Loucy (cell line): ENCODE measurements at regions not wholly inside any gene's neighbourhood (a gene's known extent, or its start where the extent isn't known, plus 50 kb on each side); places are given as distances from the start of the nearest gene placed in this dataset.

Source experiments
- CTCF ChIP-seq: fragments of 200-600 bp; sonication (generic); conservative IDR thresholded peaks from 2 replicates; pipeline ENCODE4 v1.5.1; 2014; ENCODE audit warnings: mild to moderate bottlenecking, antibody characterized with exemption, low read length
- EZH2phosphoT487 ChIP-seq: fragments of 200-600 bp; IDR thresholded peaks from 2 replicates; pipeline ENCODE4 v1.6.1; 2018; ENCODE audit warnings: antibody characterized with exemption, mild to moderate bottlenecking, moderate library complexity, borderline replicate concordance

- TF ChIP-seq CTCF (no peak), EZH2phosphoT487 (no peak)
Measured at GRCh38 chr12:124075841-124076240, 102.8 kb downstream of the ZNF664 start.
